ENCODE measurements at regions not wholly inside any gene's neighbourhood (a gene's known extent, or its start where the extent isn't known, plus 50 kb on each side); places are given as distances from the start of the nearest gene placed in this dataset.

GRCh38 chr2:128519517-128520215, 201.0 kb upstream of the HS6ST1 start:
- H3K9me3 Mint-ChIP-seq (ENCODE audit: unreplicated experiment) = no peaks in the 10 kb centered on the region
- BruUV-seq (replicated peaks) = no TSS peak
- no peaks in the 10 kb centered on the region for H3K9me3 ChIP-seq
- no peak overlapping the region for H3K4me3 ChIP-seq (ENCODE audit: low read depth, low read length)
- ChIA-PET CTCF (no interaction called here), POLR2A (no interaction called here)
- H3K27me3 Mint-ChIP-seq (ENCODE audit: insufficient read depth, unreplicated experiment) = peaks cover 5% of the 10 kb centered on the region
- intact Hi-C loops (cut with micrococcal nuclease; ENCODE audit: unreplicated experiment) = no loop called here
- no peak for TF ChIP-seq CTCF (IDR thresholded peaks at IDR 0.05; ENCODE audit: insufficient read depth in 1 of 2, low read depth in 1 of 2, low read length in 1 of 2, severe bottlenecking in 1 of 2, unreplicated experiment in 1 of 2)
- H3K27me3 ChIP-seq (replicated peaks; ENCODE audit: control insufficient read depth, insufficient read depth, low read length) = no peaks in the 10 kb centered on the region; the same call in 1 of the 2 replicates
- H3K36me3 Mint-ChIP-seq (ENCODE audit: insufficient read depth, unreplicated experiment) = no peaks in the 10 kb centered on the region
- H3K4me3 Mint-ChIP-seq (ENCODE audit: unreplicated experiment) = no peak overlapping the region
- H3K27ac Mint-ChIP-seq (ENCODE audit: unreplicated experiment) = no peak overlapping the region
- H3K4me1 Mint-ChIP-seq (ENCODE audit: low read depth, unreplicated experiment) = no peaks in the 10 kb centered on the region
- no peaks in the 10 kb centered on the region for H3K4me1 ChIP-seq
- DNase-seq = no peak
- H3K36me3 ChIP-seq (ENCODE audit: control insufficient read depth, insufficient read depth, low read length) = no peaks in the 10 kb centered on the region

GRCh38 chr2:128520340-128520739, 201.7 kb upstream of the HS6ST1 start:
- no peaks in the 10 kb centered on the region for H3K9me3 ChIP-seq
- ChIA-PET CTCF (no interaction called here), POLR2A (no interaction called here)
- intact Hi-C loops (cut with micrococcal nuclease; ENCODE audit: unreplicated experiment) = no loop called here
- H3K9me3 Mint-ChIP-seq (ENCODE audit: unreplicated experiment) = no peaks in the 10 kb centered on the region
- no peak overlapping the region for H3K27ac Mint-ChIP-seq (ENCODE audit: unreplicated experiment)
- no TSS peak for BruUV-seq (replicated peaks)
- peaks cover 5% of the 10 kb centered on the region for H3K27me3 Mint-ChIP-seq (ENCODE audit: insufficient read depth, unreplicated experiment)
- no peak for TF ChIP-seq CTCF (IDR thresholded peaks at IDR 0.05; ENCODE audit: insufficient read depth in 1 of 2, low read depth in 1 of 2, low read length in 1 of 2, severe bottlenecking in 1 of 2, unreplicated experiment in 1 of 2)
- H3K36me3 ChIP-seq (ENCODE audit: control insufficient read depth, insufficient read depth, low read length) = no peaks in the 10 kb centered on the region
- H3K4me3 ChIP-seq (ENCODE audit: low read depth, low read length) = no peak overlapping the region
- no peaks in the 10 kb centered on the region for H3K4me1 Mint-ChIP-seq (ENCODE audit: low read depth, unreplicated experiment)
- H3K36me3 Mint-ChIP-seq (ENCODE audit: insufficient read depth, unreplicated experiment) = no peaks in the 10 kb centered on the region
- no peak for DNase-seq
- H3K4me1 ChIP-seq = no peaks in the 10 kb centered on the region
- H3K27me3 ChIP-seq (replicated peaks; ENCODE audit: control insufficient read depth, insufficient read depth, low read length) = no peaks in the 10 kb centered on the region; the same call in 1 of the 2 replicates
- H3K4me3 Mint-ChIP-seq (ENCODE audit: unreplicated experiment) = no peak overlapping the region

GRCh38 chr2:128520791-128521190, 202.1 kb upstream of the HS6ST1 start:
- ChIA-PET CTCF (no interaction called here), POLR2A (no interaction called here)
- no peaks in the 10 kb centered on the region for H3K4me1 ChIP-seq
- no peaks in the 10 kb centered on the region for H3K9me3 ChIP-seq
- no peak for DNase-seq
- intact Hi-C loops (cut with micrococcal nuclease; ENCODE audit: unreplicated experiment) = no loop called here
- Mint-ChIP-seq H3K36me3 (ENCODE audit: insufficient read depth, unreplicated experiment) (no peaks in the 10 kb centered on the region), H3K9me3 (ENCODE audit: unreplicated experiment) (no peaks in the 10 kb centered on the region), H3K4me1 (ENCODE audit: low read depth, unreplicated experiment) (no peaks in the 10 kb centered on the region), H3K27me3 (ENCODE audit: insufficient read depth, unreplicated experiment) (peaks cover 5% of the 10 kb centered on the region), H3K4me3 (ENCODE audit: unreplicated experiment) (no peak overlapping the region), H3K27ac (ENCODE audit: unreplicated experiment) (no peak overlapping the region)
- H3K27me3 ChIP-seq (replicated peaks; ENCODE audit: control insufficient read depth, insufficient read depth, low read length) = no peaks in the 10 kb centered on the region; the same call in 1 of the 2 replicates
- BruUV-seq (replicated peaks) = no TSS peak
- TF ChIP-seq CTCF (IDR thresholded peaks at IDR 0.05; ENCODE audit: insufficient read depth in 1 of 2, low read depth in 1 of 2, low read length in 1 of 2, severe bottlenecking in 1 of 2, unreplicated experiment in 1 of 2) = no peak
- H3K4me3 ChIP-seq (ENCODE audit: low read depth, low read length) = no peak overlapping the region
- no peaks in the 10 kb centered on the region for H3K36me3 ChIP-seq (ENCODE audit: control insufficient read depth, insufficient read depth, low read length)

Data from Caco-2 (cell line).